ENCODE measurements at regions not wholly inside any gene's neighbourhood (a gene's known extent, or its start where the extent isn't known, plus 50 kb on each side); places are given as distances from the start of the nearest gene placed in this dataset.

DNA sequence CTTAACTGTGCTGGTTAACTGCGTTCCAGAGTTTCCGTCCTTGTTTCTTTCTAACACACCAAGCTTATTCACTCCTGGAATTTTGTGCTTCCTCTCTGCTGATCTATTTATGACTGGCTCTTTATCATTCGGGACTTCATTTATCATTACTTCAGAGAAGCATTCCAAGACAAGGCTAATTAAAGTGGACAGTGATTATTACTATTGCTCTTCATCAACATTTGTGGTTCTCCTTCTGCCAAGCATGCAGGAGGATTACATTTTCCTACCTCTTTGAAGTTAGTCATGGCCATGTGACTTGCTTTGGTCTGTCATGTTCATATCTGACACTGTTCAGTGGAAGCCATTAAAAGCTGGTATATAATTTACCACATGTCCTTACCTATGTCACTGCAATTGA is 172.4 kb upstream of the AGR3 start:
- no peak for DNase-seq

DNA sequence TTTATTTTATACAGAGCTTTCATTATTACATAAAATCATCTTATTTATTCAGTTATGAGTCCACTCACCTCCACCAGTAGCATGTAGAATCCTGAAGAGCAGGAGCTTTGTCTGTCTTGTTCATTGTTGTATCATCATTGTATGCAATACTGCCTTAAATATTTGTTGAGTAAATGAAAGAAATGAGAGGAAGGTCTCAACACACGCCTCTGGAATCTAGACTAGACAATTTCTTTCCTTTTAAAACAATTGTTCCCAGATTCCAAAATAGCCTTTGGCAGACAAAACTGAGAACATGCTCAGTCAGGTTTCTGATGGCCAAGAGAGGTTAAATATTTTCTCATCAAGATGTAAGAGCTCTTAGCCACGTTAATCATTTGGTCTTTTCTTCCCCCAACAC is 173.1 kb upstream of the AGR3 start:
- no peak for DNase-seq

GRCh38 chr7:17055596-17055995 is 173.8 kb upstream of the AGR3 start:
- no peak for DNase-seq

GRCh38 chr7:17056491-17057142 is 174.8 kb upstream of the AGR3 start:
- no peak for DNase-seq

- DNase-seq, result no peak
Measured at GRCh38 chr7:17057143-17057509, 175.3 kb upstream of the AGR3 start.

- DNase-seq, result peak in 1 of 2 donors; percentile 83
Measured at GRCh38 chr7:17058568-17058967, 176.8 kb upstream of the AGR3 start.

DNA sequence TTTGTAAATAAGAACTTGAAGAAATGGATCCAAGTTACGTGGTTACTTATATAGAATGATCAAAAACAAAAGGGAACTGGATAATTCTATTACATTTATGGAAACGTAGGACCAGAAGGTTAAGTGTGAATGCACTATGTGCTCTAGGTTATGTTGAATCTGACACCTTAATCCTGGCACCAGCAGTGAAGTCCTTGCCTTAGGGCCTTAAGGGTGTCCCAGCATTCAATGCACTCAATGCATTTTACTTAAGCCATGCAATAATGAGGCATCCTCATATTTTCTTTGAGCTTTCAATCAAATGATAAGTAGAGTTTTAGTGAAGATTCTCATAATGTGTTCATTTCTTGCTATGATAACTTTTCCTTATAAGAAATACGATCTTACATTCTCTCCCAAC is 178.3 kb upstream of the AGR3 start:
- no peak for DNase-seq

- no peak for DNase-seq
Measured at GRCh38 chr7:17061443-17061842, 179.7 kb upstream of the AGR3 start.

GRCh38 chr7:17062151-17063044 is 180.6 kb upstream of the AGR3 start:
- no peak for DNase-seq

DNA sequence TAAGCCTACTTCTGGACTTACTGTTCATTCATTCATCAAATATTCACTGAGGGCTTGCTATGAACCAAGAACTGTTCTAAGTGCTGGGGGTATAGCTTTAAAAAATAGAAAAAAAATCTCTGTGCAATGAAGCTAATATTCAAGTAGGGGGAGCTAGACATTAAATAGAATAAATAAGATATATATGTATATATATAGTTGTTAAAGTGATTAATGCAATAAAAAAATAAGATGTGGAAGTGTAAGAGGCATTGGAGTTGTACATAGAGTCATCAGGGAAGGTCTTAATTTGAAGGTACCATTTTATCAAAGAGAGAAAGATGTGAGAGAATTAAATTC is 181.2 kb upstream of the AGR3 start:
- DNase-seq, result no peak

GRCh38 chr7:17067691-17068090 is 185.9 kb upstream of the AGR3 start:
- no peak for DNase-seq

- DNase-seq, result no peak
Measured at GRCh38 chr7:17069146-17069545, 187.4 kb upstream of the AGR3 start.

- DNase-seq, result no peak
Measured at GRCh38 chr7:17070231-17070708, 188.5 kb upstream of the AGR3 start.

- DNase-seq, result no peak
Measured at GRCh38 chr7:17071866-17072265, 190.1 kb upstream of the AGR3 start.

- no peak for DNase-seq
Measured at GRCh38 chr7:17075601-17076255, 193.9 kb upstream of the AGR3 start.

GRCh38 chr7:17078298-17078697 is 196.5 kb upstream of the AGR3 start:
- no peak for DNase-seq

- no peak for DNase-seq
Measured at GRCh38 chr7:17083392-17084165, 201.8 kb upstream of the AGR3 start.

- DNase-seq, result no peak
Measured at GRCh38 chr7:17084166-17084475, 202.3 kb upstream of the AGR3 start.

GRCh38 chr7:17085186-17085585 is 203.4 kb upstream of the AGR3 start:
- DNase-seq, result no peak

- DNase-seq, result no peak
Measured at GRCh38 chr7:17086403-17086802, 204.6 kb upstream of the AGR3 start.

GRCh38 chr7:17090751-17091150 is 207.7 kb upstream of the AHR start:
- no peak for DNase-seq

- peak in 1 of 2 donors; percentile 34 for DNase-seq
Measured at GRCh38 chr7:17093461-17093860, 205.0 kb upstream of the AHR start.

- DNase-seq, result no peak
Measured at GRCh38 chr7:17094963-17095574, 203.4 kb upstream of the AHR start.

All from bone marrow (tissue), 2 donors.